ENCODE measurements at regions not wholly inside any gene's neighbourhood (a gene's known extent, or its start where the extent isn't known, plus 50 kb on each side); places are given as distances from the start of the nearest gene placed in this dataset.

GRCh38 chr10:8911032-8911431 lies 856.5 kb downstream of the GATA3 start:
- ATAC-seq, result no peak
- TF ChIP-seq ISL1 (CRISPR knock-in tag; IDR thresholded peaks at IDR 0.05) (no peak), CREB5 (CRISPR knock-in tag; IDR thresholded peaks at IDR 0.05; ENCODE audit: low read depth) (no peak), ARNTL (CRISPR knock-in tag; IDR thresholded peaks at IDR 0.05; ENCODE audit: borderline replicate concordance, low read depth) (no peak), ZNF70 (CRISPR knock-in tag; IDR thresholded peaks at IDR 0.05) (no peak), SNAI2 (CRISPR knock-in tag; IDR thresholded peaks at IDR 0.05) (no peak), PATZ1 (CRISPR knock-in tag; IDR thresholded peaks at IDR 0.05; ENCODE audit: borderline replicate concordance) (no peak), TSHZ2 (CRISPR knock-in tag; IDR thresholded peaks at IDR 0.05) (no peak), TCF4 (CRISPR knock-in tag; IDR thresholded peaks at IDR 0.05; ENCODE audit: borderline replicate concordance) (no peak), BACH2 (CRISPR knock-in tag; IDR thresholded peaks at IDR 0.05; ENCODE audit: borderline replicate concordance) (no peak), RARB (CRISPR knock-in tag; IDR thresholded peaks at IDR 0.05) (no peak), ZNF565 (CRISPR knock-in tag; conservative IDR thresholded peaks at IDR 0.05; ENCODE audit: low read depth) (no peak)

- no peak for ATAC-seq
- no peak for TF ChIP-seq ISL1 (CRISPR knock-in tag; IDR thresholded peaks at IDR 0.05)
- no peak for TF ChIP-seq ZNF70 (CRISPR knock-in tag; IDR thresholded peaks at IDR 0.05)
- TF ChIP-seq OSR1 (CRISPR knock-in tag; IDR thresholded peaks at IDR 0.05), result no peak
- TF ChIP-seq TSHZ2 (CRISPR knock-in tag; IDR thresholded peaks at IDR 0.05), result no peak
- TF ChIP-seq CSDC2 (CRISPR knock-in tag; IDR thresholded peaks at IDR 0.05), result no peak
- TF ChIP-seq ZC3H10 (CRISPR knock-in tag; IDR thresholded peaks at IDR 0.05), result no peak
These were observed 857.6 kb downstream of the GATA3 start for GRCh38 chr10:8912108-8912507.

GRCh38 chr10:8913720-8914119 lies 859.2 kb downstream of the GATA3 start:
- ATAC-seq, result no peak
- TF ChIP-seq POU6F1 (CRISPR knock-in tag; IDR thresholded peaks at IDR 0.05; ENCODE audit: borderline replicate concordance, low read depth), result no peak
- TF ChIP-seq CSDC2 (CRISPR knock-in tag; IDR thresholded peaks at IDR 0.05), result no peak
- TF ChIP-seq ZNF565 (CRISPR knock-in tag; conservative IDR thresholded peaks at IDR 0.05; ENCODE audit: low read depth), result no peak
- no peak for TF ChIP-seq ESRRG (CRISPR knock-in tag; IDR thresholded peaks at IDR 0.05)
- no peak for TF ChIP-seq PPARA (CRISPR knock-in tag; IDR thresholded peaks at IDR 0.05; ENCODE audit: borderline replicate concordance)
- TF ChIP-seq TOX (CRISPR knock-in tag; IDR thresholded peaks at IDR 0.05; ENCODE audit: borderline replicate concordance), result no peak
- no peak for TF ChIP-seq PATZ1 (CRISPR knock-in tag; IDR thresholded peaks at IDR 0.05; ENCODE audit: borderline replicate concordance)
